ENCODE measurements at regions not wholly inside any gene's neighbourhood (a gene's known extent, or its start where the extent isn't known, plus 50 kb on each side); places are given as distances from the start of the nearest gene placed in this dataset.
A peak's percentile ranks its signal among the peaks of the same experiment; 100 is the strongest.

DNA sequence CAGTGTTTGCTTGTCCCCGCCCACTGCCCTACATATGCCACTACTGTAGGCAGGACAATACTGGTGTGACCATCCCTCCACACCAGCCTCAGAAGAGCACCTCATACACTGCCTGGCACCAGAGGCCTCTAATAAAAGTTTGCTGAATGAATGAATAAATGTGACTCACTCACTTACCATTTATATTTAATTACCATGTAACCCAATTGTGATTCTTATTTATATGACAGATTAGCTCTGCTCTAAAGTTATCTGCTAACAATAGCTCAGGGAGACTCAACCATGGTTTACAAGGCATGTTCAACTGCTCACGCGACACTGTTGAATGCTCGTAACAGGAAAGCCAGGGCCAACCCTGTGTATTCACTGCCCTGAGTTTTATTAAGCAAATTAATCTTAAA is 66.0 kb upstream of the DOCK9 start:
- Histone ChIP-seq H3K27me3 (no peaks in the 10 kb centered on the region), H3K4me2 (no peak overlapping the region), H4K20me1 (ENCODE audit: insufficient read depth, poor library complexity, severe bottlenecking) (no peaks in the 10 kb centered on the region), H3K36me3 (replicated peaks; ENCODE audit: insufficient read depth, low read depth) (no peaks in the 10 kb centered on the region), H2AFZ (no peak overlapping the region), H3K79me2 (peaks cover 7% of the 10 kb centered on the region), H3K9me3 (ENCODE audit: low read depth) (no peaks in the 10 kb centered on the region), H3K4me3 (no peak overlapping the region), H3K27ac (no peak overlapping the region), H3K4me1 (ENCODE audit: insufficient read depth) (peaks cover 18% of the 10 kb centered on the region), H3K9me2 (replicated peaks; ENCODE audit: insufficient read depth) (no peaks in the 10 kb centered on the region)
- TF ChIP-seq, protein P1, sequence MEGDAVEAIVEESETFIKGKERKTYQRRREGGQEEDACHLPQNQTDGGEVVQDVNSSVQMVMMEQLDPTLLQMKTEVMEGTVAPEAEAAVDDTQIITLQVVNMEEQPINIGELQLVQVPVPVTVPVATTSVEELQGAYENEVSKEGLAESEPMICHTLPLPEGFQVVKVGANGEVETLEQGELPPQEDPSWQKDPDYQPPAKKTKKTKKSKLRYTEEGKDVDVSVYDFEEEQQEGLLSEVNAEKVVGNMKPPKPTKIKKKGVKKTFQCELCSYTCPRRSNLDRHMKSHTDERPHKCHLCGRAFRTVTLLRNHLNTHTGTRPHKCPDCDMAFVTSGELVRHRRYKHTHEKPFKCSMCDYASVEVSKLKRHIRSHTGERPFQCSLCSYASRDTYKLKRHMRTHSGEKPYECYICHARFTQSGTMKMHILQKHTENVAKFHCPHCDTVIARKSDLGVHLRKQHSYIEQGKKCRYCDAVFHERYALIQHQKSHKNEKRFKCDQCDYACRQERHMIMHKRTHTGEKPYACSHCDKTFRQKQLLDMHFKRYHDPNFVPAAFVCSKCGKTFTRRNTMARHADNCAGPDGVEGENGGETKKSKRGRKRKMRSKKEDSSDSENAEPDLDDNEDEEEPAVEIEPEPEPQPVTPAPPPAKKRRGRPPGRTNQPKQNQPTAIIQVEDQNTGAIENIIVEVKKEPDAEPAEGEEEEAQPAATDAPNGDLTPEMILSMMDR (IDR thresholded peaks at IDR 0.05; ENCODE audit: poor library complexity): no peak
- no peak for TF ChIP-seq EZH2phosphoT487 (IDR thresholded peaks at IDR 0.05; ENCODE audit: low read depth, severe bottlenecking, unreplicated experiment)
- TF ChIP-seq EZH2 (IDR thresholded peaks at IDR 0.05; ENCODE audit: borderline replicate concordance): no peak
- no peak for DNase-seq (ENCODE audit: low spot score)
- 96% methylated on average over 4 of the region's 4 CpGs for WGBS (ENCODE audit: low lambda C conversion rate, missing lambda C conversion rate)

DNA sequence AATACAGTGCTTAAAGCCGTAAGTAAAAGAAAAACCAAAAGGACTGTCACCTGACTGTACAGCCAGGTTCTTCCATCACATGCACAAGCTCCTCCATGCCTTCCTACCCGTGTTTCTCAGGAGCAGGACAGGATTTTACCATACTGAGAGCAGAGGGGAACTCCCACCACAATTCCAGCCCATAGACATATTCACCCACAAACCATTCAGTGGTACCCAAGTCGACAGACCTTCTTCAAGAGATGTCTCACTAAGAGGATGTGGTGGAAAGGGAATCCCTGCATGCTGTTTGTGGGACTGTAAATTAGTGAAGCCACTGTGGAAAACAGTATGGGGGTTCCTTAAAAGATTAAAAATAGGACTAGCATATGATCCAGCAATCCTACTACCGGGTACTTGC is 66.9 kb upstream of the DOCK9 start:
- H3K4me1 ChIP-seq (ENCODE audit: insufficient read depth): peaks cover 14% of the 10 kb centered on the region
- H3K9me3 ChIP-seq (ENCODE audit: low read depth): no peaks in the 10 kb centered on the region
- peaks cover 13% of the 10 kb centered on the region for H3K79me2 ChIP-seq
- no peaks in the 10 kb centered on the region for H3K27me3 ChIP-seq
- no peaks in the 10 kb centered on the region for H3K36me3 ChIP-seq (replicated peaks; ENCODE audit: insufficient read depth, low read depth)
- no peak for DNase-seq (ENCODE audit: low spot score)
- H2AFZ ChIP-seq: no peak overlapping the region
- 77% methylated on average over 4 of the region's 4 CpGs for WGBS (ENCODE audit: low lambda C conversion rate, missing lambda C conversion rate)
- H3K9me2 ChIP-seq (replicated peaks; ENCODE audit: insufficient read depth): no peaks in the 10 kb centered on the region
- H3K27ac ChIP-seq: no peak overlapping the region
- TF ChIP-seq, protein P1 (IDR thresholded peaks at IDR 0.05; ENCODE audit: poor library complexity): no peak
- TF ChIP-seq EZH2 (IDR thresholded peaks at IDR 0.05; ENCODE audit: borderline replicate concordance) (no peak), EZH2phosphoT487 (IDR thresholded peaks at IDR 0.05; ENCODE audit: low read depth, severe bottlenecking, unreplicated experiment) (no peak)
- no peak overlapping the region for H3K4me3 ChIP-seq
- H3K4me2 ChIP-seq: no peak overlapping the region
- H4K20me1 ChIP-seq (ENCODE audit: insufficient read depth, poor library complexity, severe bottlenecking): no peaks in the 10 kb centered on the region

DNA sequence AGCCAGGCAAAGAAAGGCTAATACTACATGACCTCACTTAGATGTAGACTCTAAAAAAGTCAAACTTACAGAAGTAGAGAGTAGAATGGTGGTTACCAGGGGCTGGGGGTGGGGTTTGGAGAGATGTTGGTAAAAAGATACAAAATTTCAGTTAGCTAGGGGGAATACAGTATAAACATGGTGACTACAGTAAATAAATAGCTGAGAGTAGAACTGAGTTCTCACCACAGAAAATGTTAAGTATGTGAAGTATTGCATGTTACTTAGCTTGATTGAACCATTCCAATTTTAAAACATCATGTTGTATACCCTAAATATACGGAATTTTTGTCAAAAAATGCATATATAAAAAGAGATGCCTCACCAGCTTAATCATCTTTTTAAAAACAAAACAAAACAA is 67.5 kb upstream of the DOCK9 start:
- 77% methylated on average over 1 of the region's 1 CpG for WGBS (ENCODE audit: low lambda C conversion rate, missing lambda C conversion rate)
- Histone ChIP-seq H3K9me2 (replicated peaks; ENCODE audit: insufficient read depth) (no peaks in the 10 kb centered on the region), H3K27me3 (no peaks in the 10 kb centered on the region), H2AFZ (no peak overlapping the region), H3K36me3 (replicated peaks; ENCODE audit: insufficient read depth, low read depth) (no peaks in the 10 kb centered on the region), H3K27ac (peak overlapping the region; percentile 85), H3K4me2 (no peak overlapping the region), H3K79me2 (peaks cover 13% of the 10 kb centered on the region), H3K4me3 (no peak overlapping the region), H3K9me3 (ENCODE audit: low read depth) (no peaks in the 10 kb centered on the region), H4K20me1 (ENCODE audit: insufficient read depth, poor library complexity, severe bottlenecking) (no peaks in the 10 kb centered on the region), H3K4me1 (ENCODE audit: insufficient read depth) (peaks cover 14% of the 10 kb centered on the region)
- DNase-seq (ENCODE audit: low spot score): no peak
- TF ChIP-seq, protein P1 (IDR thresholded peaks at IDR 0.05; ENCODE audit: poor library complexity): no peak
- no peak for TF ChIP-seq EZH2phosphoT487 (IDR thresholded peaks at IDR 0.05; ENCODE audit: low read depth, severe bottlenecking, unreplicated experiment)
- TF ChIP-seq EZH2 (IDR thresholded peaks at IDR 0.05; ENCODE audit: borderline replicate concordance): no peak

DNA sequence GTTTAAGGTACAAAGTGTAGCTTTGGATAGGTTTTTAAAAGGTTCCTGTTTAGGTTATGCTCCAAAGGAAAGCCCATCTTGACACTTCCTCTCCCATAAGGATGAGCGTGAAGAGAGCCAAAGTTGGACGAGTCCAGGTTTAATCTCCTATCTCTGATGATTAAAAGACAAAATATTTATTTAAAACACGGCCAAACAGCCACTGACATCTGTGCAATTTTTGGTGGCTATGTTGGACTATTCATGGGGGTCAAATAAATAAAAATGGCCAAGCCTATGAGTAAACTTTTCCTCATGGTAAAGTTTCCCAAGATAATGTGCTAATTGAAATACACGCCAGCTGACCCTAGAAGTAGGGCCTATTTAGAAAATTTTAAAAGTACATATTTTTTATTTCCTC is 69.0 kb upstream of the DOCK9 start:
- H3K27me3 ChIP-seq: no peaks in the 10 kb centered on the region
- H3K27ac ChIP-seq: peak overlapping the region; percentile 85
- H4K20me1 ChIP-seq (ENCODE audit: insufficient read depth, poor library complexity, severe bottlenecking): no peaks in the 10 kb centered on the region
- H2AFZ ChIP-seq: no peak overlapping the region
- peaks cover 19% of the 10 kb centered on the region for H3K79me2 ChIP-seq
- no peaks in the 10 kb centered on the region for H3K36me3 ChIP-seq (replicated peaks; ENCODE audit: insufficient read depth, low read depth)
- H3K4me3 ChIP-seq: no peak overlapping the region
- H3K9me3 ChIP-seq (ENCODE audit: low read depth): no peaks in the 10 kb centered on the region
- H3K9me2 ChIP-seq (replicated peaks; ENCODE audit: insufficient read depth): no peaks in the 10 kb centered on the region
- H3K4me2 ChIP-seq: peak overlapping the region; percentile 58
- TF ChIP-seq EZH2 (IDR thresholded peaks at IDR 0.05; ENCODE audit: borderline replicate concordance) (no peak), EZH2phosphoT487 (IDR thresholded peaks at IDR 0.05; ENCODE audit: low read depth, severe bottlenecking, unreplicated experiment) (no peak)
- TF ChIP-seq, protein P1 (IDR thresholded peaks at IDR 0.05; ENCODE audit: poor library complexity): no peak
- DNase-seq (ENCODE audit: low spot score): no peak
- peaks cover 14% of the 10 kb centered on the region for H3K4me1 ChIP-seq (ENCODE audit: insufficient read depth)
- WGBS (ENCODE audit: low lambda C conversion rate, missing lambda C conversion rate): 66% methylated on average over 4 of the region's 4 CpGs

Data from hepatocyte (in vitro differentiated cells).